ENCODE measurements at regions not wholly inside any gene's neighbourhood (a gene's known extent, or its start where the extent isn't known, plus 50 kb on each side); places are given as distances from the start of the nearest gene placed in this dataset.
"Not testable (repeated sequence)": the region's sequence is repeated elsewhere in the genome, so short reads cannot be mapped to it uniquely, and the experiment has no call there.

- ATAC-seq: peak in 1 of 2 donors; percentile 55
- no peak for DNase-seq
- intact Hi-C loops (cut with DNase I): no loop called here
Observed at GRCh38 chr2:48092846-48093803, 186.8 kb upstream of the FBXO11 start.

GRCh38 chr2:48096765-48097164, 190.5 kb upstream of the FBXO11 start:
- DNase-seq; intact Hi-C loops (cut with DNase I); ATAC-seq: not testable (repeated sequence)

GRCh38 chr2:48098539-48098938, 192.2 kb upstream of the FBXO11 start:
- intact Hi-C loops (cut with DNase I): no loop called here
- ATAC-seq (no peak), DNase-seq (no peak)

GRCh38 chr2:48104418-48104817, 198.1 kb upstream of the FBXO11 start:
- intact Hi-C loops (cut with DNase I): loop anchor here (2.0 to 10.0 kb wide), 5 partner anchors 196 to 670 kb away; partner anchors contain the start of gene MSH6 (in 1 of the 2)
- no peak for ATAC-seq

GRCh38 chr2:48105848-48106247, 199.6 kb upstream of the FBXO11 start:
- peak; percentile 2 to 15 for ATAC-seq
- intact Hi-C loops (cut with DNase I): loop anchor here (2.0 to 10.0 kb wide), 6 partner anchors 197 to 671 kb away; partner anchors contain the start of gene MSH6 (in 1 of the 2)
- DNase-seq: peak; percentile 24

More at GRCh38 chr2:48104418-48104817, 198.1 kb upstream of the FBXO11 start:
- no peak for DNase-seq

- ATAC-seq: peak in 1 of 2 donors; percentile 4
- no peak for DNase-seq
- intact Hi-C loops (cut with DNase I): loop anchor here (2.0 to 10.0 kb wide), 5 partner anchors 249 to 673 kb away; partner anchors contain the start of gene MSH6 (in 1 of the 2)
Observed at GRCh38 chr2:48107326-48107925, 201.1 kb upstream of the FBXO11 start.

- intact Hi-C loops (cut with DNase I): loop anchor here (10.0 kb wide), 4 partner anchors 324 to 674 kb away; partner anchors contain the start of gene MSH6 (in 1 of the 2)
- no peak for ATAC-seq
- DNase-seq: no peak
Observed at GRCh38 chr2:48108455-48108854, 202.2 kb upstream of the FBXO11 start.

GRCh38 chr2:48109491-48110204, 203.3 kb upstream of the FBXO11 start:
- DNase-seq (no peak), ATAC-seq (no peak)
- intact Hi-C loops (cut with DNase I): loop anchor here (10.0 kb wide), 4 partner anchors 325 to 675 kb away; partner anchors contain the start of gene MSH6 (in 1 of the 2)

GRCh38 chr2:48110492-48110891, 204.0 kb upstream of the FOXN2 start:
- ATAC-seq: no peak
- no peak for DNase-seq
- intact Hi-C loops (cut with DNase I): no loop called here

- ATAC-seq (no peak), DNase-seq (no peak)
- intact Hi-C loops (cut with DNase I): no loop called here
Observed at GRCh38 chr2:48112911-48113680, 201.4 kb upstream of the FOXN2 start.

- no peak for DNase-seq
- intact Hi-C loops (cut with DNase I): no loop called here
- no peak for ATAC-seq
Observed at GRCh38 chr2:48113767-48114166, 200.7 kb upstream of the FOXN2 start.

GRCh38 chr2:48114256-48114655, 200.2 kb upstream of the FOXN2 start:
- intact Hi-C loops (cut with DNase I): no loop called here
- DNase-seq (peak; percentile 29), ATAC-seq (peak in 1 of 2 donors; percentile 27)

- intact Hi-C loops (cut with DNase I): no loop called here
- ATAC-seq (no peak), DNase-seq (no peak)
Observed at GRCh38 chr2:48116497-48116896, 198.0 kb upstream of the FOXN2 start.

- DNase-seq: no peak
- no peak for ATAC-seq
- intact Hi-C loops (cut with DNase I): no loop called here
Observed at GRCh38 chr2:48118895-48119294, 195.6 kb upstream of the FOXN2 start.

- intact Hi-C loops (cut with DNase I): no loop called here
- no peak for DNase-seq
- ATAC-seq: no peak
Observed at GRCh38 chr2:48120112-48120511, 194.4 kb upstream of the FOXN2 start.

GRCh38 chr2:48120759-48121242, 193.7 kb upstream of the FOXN2 start:
- intact Hi-C loops (cut with DNase I): no loop called here
- DNase-seq (no peak), ATAC-seq (peak in 1 of 2 donors; percentile 21)

GRCh38 chr2:48122166-48122565, 192.3 kb upstream of the FOXN2 start:
- intact Hi-C loops (cut with DNase I): no loop called here
- ATAC-seq (no peak), DNase-seq (no peak)

- intact Hi-C loops (cut with DNase I): no loop called here
- DNase-seq: no peak
- no peak for ATAC-seq
Observed at GRCh38 chr2:48124592-48124991, 189.9 kb upstream of the FOXN2 start.
